HK-2 (cell line): ENCODE measurements at regions not wholly inside any gene's neighbourhood (a gene's known extent, or its start where the extent isn't known, plus 50 kb on each side); places are given as distances from the start of the nearest gene placed in this dataset.
"Not testable (repeated sequence)": the region's sequence is repeated elsewhere in the genome, so short reads cannot be mapped to it uniquely, and the experiment has no call there.

Experiments used
- DNase-seq: peaks from one replicate; pipeline ENCODE4 v3.0.0-alpha.2; 2018; ENCODE audit not compliant: unreplicated experiment

- no peak for DNase-seq
Measured at GRCh38 chr6:50993941-50994720, 175.5 kb downstream of the TFAP2B start.

DNA sequence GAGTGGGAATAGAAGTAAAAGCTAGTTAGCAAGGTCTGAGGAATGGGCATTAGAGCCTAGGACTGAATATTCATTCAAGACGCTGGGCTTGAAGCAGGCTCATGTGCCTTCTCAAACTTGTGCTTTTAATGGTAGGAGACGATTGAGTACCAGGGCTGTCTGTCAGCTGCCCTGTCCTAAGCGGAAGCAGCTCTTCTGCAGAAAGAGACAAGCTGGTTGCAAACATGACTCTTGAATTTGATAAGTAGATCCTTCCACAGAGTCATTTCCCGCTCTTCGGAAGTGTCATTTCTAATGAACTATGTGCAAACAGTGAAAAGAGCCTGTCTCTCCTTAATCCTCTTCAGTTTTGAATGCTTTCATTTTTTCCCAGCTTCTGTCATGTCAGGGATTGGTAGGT lies 176.4 kb downstream of the TFAP2B start:
- no peak for DNase-seq

DNA sequence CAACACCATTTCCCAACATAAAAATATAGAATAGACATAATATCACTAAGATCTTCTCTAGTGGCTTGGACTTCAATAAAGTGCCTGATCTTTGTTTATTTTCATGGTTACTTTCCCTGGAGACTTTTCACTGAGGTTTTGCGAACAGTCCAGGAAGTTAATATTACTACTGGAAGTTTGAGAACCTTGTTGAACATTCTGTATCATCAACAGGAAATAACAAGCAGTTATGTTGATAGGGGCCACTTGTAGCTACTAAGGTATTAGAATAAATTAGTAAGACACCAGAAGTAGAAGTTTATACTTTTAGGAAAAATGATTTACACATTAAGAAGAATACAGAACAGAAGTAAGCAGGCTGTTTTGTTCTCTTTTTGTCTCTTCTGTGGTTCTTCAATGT lies 180.2 kb downstream of the TFAP2B start:
- DNase-seq = no peak

DNA sequence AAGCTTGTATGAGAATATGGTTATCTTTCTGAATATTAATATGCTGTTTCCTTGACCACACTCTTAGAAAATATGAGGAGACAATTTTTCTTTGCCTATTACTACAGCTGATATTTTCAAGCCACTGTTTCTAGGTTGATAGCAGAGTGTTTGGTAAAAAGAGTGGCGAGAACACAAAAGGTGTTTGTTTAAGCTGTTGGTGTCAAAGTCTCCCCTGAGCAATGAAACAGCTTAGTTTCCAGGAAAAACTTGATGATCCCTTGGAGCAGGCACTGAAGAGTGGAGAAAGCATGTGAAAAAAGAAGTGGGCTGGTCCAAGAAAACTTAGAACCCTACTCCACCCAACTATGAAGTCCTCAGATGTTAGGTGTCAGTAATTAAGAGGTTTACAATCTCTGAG lies 182.7 kb downstream of the TFAP2B start:
- DNase-seq = no peak

DNA sequence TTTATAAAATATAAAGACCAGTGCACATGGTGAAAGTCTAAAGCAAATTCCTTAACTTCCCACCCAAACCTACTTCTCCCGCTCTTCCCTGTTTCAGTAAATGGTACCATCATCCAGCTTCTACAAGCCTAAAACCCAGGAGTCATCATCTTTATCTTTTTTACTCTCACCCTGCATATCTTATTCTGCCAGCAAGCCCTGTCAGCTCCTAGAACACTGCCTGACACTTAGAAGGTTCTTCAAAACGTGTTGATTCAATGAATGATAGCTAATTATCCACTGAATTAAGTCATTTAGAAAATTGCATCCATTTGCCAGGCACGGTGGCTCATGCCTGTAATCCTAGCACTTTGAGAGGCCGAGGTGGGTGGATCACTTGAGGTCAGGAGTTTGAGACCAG lies 185.7 kb downstream of the TFAP2B start:
- DNase-seq = no peak

GRCh38 chr6:51005779-51006178 lies 187.1 kb downstream of the TFAP2B start:
- DNase-seq = no peak

GRCh38 chr6:51007237-51007636 lies 188.6 kb downstream of the TFAP2B start:
- no peak for DNase-seq

- not testable (repeated sequence) for DNase-seq
Measured at GRCh38 chr6:51008693-51009092, 190.0 kb downstream of the TFAP2B start.

- no peak for DNase-seq
Measured at GRCh38 chr6:51013376-51013775, 194.7 kb downstream of the TFAP2B start.

- no peak for DNase-seq
Measured at GRCh38 chr6:51015394-51015793, 196.7 kb downstream of the TFAP2B start.

GRCh38 chr6:51016489-51016888 lies 197.8 kb downstream of the TFAP2B start:
- no peak for DNase-seq

DNA sequence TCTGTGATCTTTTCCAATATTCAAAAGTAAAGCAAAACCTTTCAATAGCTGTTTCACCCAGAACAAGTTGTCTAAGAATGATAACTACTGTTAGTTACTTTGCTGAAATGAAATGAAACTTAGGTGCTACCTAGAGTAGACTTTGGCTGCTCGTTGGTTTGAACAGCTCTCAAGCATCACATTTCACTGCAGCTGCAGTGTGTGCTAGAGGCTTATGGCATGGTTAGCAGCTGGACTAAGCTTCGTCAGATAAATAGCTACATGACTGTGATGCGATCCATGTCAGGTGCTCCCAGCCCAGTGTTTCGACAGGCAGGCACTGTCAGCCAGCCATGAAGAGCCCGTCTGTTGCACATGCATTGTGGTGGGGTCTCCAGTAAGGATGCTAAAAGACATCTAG lies 201.1 kb downstream of the TFAP2B start:
- DNase-seq = no peak

- no peak for DNase-seq
Measured at GRCh38 chr6:51021171-51021570, 202.5 kb downstream of the TFAP2B start.

DNA sequence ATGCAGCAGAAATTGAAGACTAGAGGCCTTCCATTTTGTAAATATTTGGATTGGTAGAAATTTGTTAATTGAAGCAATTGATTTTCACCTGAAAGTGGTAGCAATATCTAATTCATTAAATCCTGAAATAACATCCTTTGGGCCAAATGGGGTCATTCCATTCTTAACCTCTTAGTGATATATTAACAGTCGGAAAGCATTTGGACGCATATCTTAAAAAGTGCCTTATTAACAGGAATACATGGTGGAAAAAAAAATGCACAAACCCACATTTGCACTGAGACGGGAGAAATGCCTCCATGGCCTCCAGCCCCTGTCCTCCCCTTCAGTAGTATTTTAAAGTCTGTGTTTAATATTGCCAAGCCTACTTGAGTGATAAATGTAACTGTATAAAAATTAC lies 205.5 kb downstream of the TFAP2B start:
- DNase-seq = no peak

- no peak for DNase-seq
Measured at GRCh38 chr6:51025082-51025777, 206.6 kb downstream of the TFAP2B start.

DNA sequence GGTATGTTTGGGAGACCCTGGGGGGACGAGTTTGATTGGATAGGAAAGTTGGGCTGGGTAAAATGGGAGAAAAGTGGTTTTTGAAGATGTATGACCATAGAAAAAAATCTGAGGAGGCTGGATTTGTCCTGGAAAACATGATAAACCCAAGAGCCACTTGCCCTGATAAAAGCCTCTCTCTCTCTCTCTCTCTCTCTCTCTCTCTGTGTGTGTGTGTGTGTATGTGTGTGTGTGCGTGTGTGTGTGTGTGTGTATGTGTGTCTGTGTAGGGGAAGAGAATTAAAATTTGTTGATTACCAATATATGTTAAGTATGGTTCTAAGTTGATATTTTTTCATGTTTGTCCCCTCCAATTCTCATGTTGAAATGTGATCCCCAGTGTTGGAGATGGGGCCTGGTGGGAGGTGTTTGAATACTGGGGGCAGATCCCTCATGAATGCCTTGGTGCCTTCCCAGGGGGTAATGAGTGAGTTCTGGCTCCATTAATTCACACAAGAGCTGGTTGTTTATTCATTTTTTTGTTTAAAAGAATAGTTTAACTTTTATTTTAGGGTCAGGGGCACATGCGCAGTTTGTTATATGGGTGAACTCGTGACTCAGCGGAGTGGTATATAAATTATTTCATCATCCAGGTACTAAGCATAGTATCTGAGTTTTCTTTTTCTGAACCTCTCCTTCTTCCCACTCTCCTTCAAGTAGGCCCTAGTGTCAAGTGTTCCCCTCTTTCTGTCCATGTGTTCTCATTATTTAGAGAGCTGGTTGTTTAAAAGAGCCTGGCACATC lies 208.8 kb downstream of the TFAP2B start:
- no peak for DNase-seq

GRCh38 chr6:51028276-51028675 lies 209.6 kb downstream of the TFAP2B start:
- no peak for DNase-seq

GRCh38 chr6:51029561-51029960 lies 210.9 kb downstream of the TFAP2B start:
- DNase-seq = no peak

DNA sequence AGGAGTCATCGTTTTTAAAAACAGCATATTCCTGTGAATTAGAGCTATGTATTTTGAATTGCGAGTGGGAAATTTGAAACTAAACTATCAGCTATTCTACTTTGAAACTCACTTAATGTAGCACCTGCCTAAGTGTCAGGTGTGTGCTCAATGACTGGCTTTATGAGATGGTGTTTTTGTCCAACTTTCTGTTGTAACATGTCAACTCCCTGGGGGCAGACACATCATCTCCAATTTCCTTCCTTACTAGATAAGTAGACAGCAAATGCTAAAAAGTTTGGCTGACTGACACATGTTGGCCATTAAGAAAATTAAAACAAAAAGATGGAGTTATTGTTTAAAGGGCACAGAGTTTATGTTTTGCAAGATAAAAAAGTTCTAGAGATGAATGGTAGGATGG lies 226.9 kb downstream of the TFAP2B start:
- no peak for DNase-seq

DNA sequence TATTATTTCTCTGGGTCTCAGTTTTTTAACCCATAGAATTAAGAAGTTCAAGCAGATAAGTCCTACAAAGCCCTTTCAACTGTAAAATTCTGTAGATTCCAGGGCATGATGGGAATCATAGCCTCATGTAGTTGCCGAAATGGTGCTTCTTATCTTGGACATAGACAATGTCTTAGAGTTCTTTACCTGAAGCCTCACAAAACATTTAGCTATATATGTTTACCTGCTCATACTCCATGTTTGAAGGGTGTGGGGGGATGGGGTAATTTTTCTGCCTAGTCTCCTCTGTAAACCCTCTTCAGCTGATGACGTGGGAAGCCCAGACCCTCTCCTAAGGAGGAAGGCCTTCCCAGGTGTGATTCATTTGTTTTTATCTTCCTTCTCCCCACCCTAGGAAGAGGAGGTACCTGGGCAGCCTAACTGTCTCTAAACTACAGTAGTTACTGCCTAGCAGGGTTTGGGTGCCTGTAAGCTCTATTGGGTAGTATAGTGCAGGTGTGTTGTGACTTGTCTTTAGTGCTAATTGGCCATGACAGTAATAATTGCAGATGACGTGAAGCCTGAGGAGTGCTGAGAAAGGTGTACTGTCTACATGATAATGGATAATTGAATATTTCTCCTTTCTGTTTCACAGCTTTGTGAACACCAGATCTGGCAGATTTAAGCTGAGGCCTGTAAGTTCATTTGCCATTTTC lies 230.8 kb downstream of the TFAP2B start:
- DNase-seq = no peak

DNA sequence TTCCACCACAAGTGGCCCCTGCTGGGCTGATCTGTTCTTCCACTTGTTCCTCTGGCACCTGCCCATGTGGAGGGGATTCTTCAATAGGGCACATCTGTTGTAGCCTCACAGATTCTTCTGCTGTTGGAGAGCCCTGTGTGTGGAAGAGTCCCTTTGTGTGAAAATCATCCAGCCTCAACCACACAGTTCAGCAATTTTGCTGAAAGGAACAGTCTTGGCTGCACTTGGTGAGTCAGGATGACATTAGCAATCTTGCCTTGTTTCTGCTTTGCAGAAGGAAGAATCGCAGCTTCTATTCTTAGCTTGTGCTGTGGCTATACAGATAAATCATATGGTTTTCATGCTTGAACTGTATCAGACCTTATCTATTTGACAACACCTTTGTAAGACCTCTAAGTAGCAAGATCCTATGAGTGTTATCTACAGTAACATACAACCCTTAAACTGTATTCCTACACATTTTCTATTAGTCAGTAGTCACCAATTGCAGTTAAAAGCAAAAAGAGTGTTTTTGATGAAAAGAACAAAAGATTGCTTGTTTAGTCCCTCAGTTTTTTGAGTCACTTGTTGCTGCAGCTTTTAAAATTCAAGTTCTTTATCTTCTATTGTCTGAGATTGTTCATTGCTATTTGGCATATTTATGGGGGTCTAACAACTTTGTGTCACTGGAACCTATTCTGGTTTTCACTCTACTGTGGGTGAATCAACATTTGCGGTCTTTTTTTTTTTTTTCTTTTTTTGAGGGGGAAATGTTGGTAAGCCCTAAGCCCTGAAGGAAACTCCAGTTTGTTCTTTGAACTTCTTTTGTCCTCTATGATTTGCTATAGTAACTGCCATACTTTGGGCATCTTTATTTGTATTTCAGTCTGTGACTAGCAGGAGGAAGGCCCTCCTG lies 231.6 kb downstream of the TFAP2B start:
- DNase-seq = no peak
